Activated T-helper 17 cell treated with anti-CD3 and anti-CD28 coated beads, Interleukin-2, amount 50 U/mL, for 72 hours (primary cell): ENCODE measurements at regions not wholly inside any gene's neighbourhood (a gene's known extent, or its start where the extent isn't known, plus 50 kb on each side); places are given as distances from the start of the nearest gene placed in this dataset.
"Not testable (repeated sequence)": the region's sequence is repeated elsewhere in the genome, so short reads cannot be mapped to it uniquely, and the experiment has no call there.

Experiments
- ATAC-seq: fragments of 150-1000 bp; cut with Tn5 transposase; replicated peaks from 2 replicates; pipeline ENCODE4 v1.10.0; 2021; ENCODE audit warnings: mild to moderate bottlenecking, moderate library complexity
- H3K27ac Mint-ChIP-seq: one replicate; pipeline ENCODE4 v1.8.0; 2022; ENCODE audit warnings: mixed read lengths
- H3K27me3 Mint-ChIP-seq: one replicate; pipeline ENCODE4 v1.8.0; 2022; ENCODE audit warnings: mixed read lengths
- H3K36me3 Mint-ChIP-seq: one replicate; pipeline ENCODE4 v1.8.0; 2022; ENCODE audit warnings: low read depth, mild to moderate bottlenecking, mixed read lengths
- H3K4me1 Mint-ChIP-seq: one replicate; pipeline ENCODE4 v1.8.0; 2022; ENCODE audit warnings: mixed read lengths
- H3K4me3 Mint-ChIP-seq: one replicate; pipeline ENCODE4 v1.8.0; 2022; ENCODE audit warnings: mild to moderate bottlenecking, mixed read lengths
- H3K9me3 Mint-ChIP-seq: one replicate; pipeline ENCODE4 v1.8.0; 2022; ENCODE audit warnings: mixed read lengths

- H3K4me1 Mint-ChIP-seq = no peaks in the 10 kb centered on the region
- peaks cover 23% of the 10 kb centered on the region for H3K9me3 Mint-ChIP-seq
- H3K27ac Mint-ChIP-seq = no peak overlapping the region
Observed at GRCh38 chr11:23893126-23893525, 603.7 kb upstream of the LUZP2 start.

DNA sequence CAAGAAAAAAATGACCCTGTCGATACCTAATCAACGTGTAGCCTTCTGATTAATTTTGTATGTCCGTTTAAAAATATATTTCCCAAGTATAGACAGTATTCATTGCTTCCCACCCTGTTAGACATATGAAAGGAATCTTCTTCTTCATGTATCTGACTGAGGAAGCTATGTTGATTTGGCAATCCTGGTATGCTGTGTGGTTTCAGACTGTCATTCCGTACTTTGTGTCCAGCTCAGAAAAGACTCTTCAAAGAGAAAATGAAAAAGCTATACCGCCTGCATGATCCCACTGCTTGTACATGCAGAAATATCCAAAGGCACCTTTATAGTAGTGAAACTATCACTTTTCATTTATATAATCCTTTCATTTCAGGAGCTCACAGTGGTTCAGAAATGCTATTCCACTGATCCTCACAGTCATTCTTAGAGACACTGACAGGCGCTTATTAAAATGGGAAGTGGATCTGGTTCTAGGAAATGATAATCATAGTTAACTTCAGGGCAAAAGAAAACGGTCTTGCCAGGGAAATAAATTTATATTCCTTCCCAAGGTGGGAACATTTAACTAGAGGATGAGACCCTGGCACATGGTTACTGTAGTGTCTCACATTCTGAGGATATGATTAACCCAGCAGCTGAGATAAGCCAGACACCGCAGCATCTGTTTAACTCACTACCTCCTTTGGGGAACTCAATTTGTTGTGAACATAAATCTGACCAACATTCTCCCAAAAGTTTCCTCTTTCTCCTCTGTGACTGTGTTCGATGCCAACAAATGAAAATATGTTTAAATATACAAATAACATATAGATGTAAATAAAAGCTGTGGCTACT lies 599.2 kb upstream of the LUZP2 start:
- Mint-ChIP-seq H3K36me3 (no peaks in the 10 kb centered on the region), H3K9me3 (peaks cover 11% of the 10 kb centered on the region), H3K27ac (no peak overlapping the region), H3K4me3 (no peak overlapping the region), H3K27me3 (no peaks in the 10 kb centered on the region), H3K4me1 (no peaks in the 10 kb centered on the region)
- ATAC-seq = no peak

More at GRCh38 chr11:23893126-23893525, 603.7 kb upstream of the LUZP2 start:
- Mint-ChIP-seq H3K27me3 (no peaks in the 10 kb centered on the region), H3K4me3 (no peak overlapping the region), H3K36me3 (no peaks in the 10 kb centered on the region)
- no peak for ATAC-seq

GRCh38 chr11:23903044-23903704 lies 593.7 kb upstream of the LUZP2 start:
- peaks cover 10% of the 10 kb centered on the region for H3K9me3 Mint-ChIP-seq
- H3K36me3 Mint-ChIP-seq = no peaks in the 10 kb centered on the region
- H3K4me3 Mint-ChIP-seq = no peak overlapping the region
- no peaks in the 10 kb centered on the region for H3K4me1 Mint-ChIP-seq
- no peaks in the 10 kb centered on the region for H3K27me3 Mint-ChIP-seq
- ATAC-seq = no peak
- H3K27ac Mint-ChIP-seq = no peak overlapping the region

- Mint-ChIP-seq H3K27me3 (no peaks in the 10 kb centered on the region), H3K9me3 (peaks cover 18% of the 10 kb centered on the region), H3K4me3 (no peak overlapping the region), H3K27ac (no peak overlapping the region), H3K36me3 (no peaks in the 10 kb centered on the region), H3K4me1 (no peaks in the 10 kb centered on the region)
- ATAC-seq = no peak
Observed at GRCh38 chr11:23919455-23919854, 577.4 kb upstream of the LUZP2 start.

GRCh38 chr11:23923357-23923756 lies 573.5 kb upstream of the LUZP2 start:
- Mint-ChIP-seq H3K4me3 (no peak overlapping the region), H3K4me1 (no peaks in the 10 kb centered on the region), H3K36me3 (no peaks in the 10 kb centered on the region), H3K27ac (no peak overlapping the region), H3K27me3 (no peaks in the 10 kb centered on the region), H3K9me3 (peaks cover 13% of the 10 kb centered on the region)
- ATAC-seq = no peak

GRCh38 chr11:23924226-23924625 lies 572.6 kb upstream of the LUZP2 start:
- no peak overlapping the region for H3K4me3 Mint-ChIP-seq
- no peak for ATAC-seq
- H3K36me3 Mint-ChIP-seq = no peaks in the 10 kb centered on the region
- no peak overlapping the region for H3K27ac Mint-ChIP-seq
- no peaks in the 10 kb centered on the region for H3K4me1 Mint-ChIP-seq
- no peaks in the 10 kb centered on the region for H3K27me3 Mint-ChIP-seq
- peaks cover 13% of the 10 kb centered on the region for H3K9me3 Mint-ChIP-seq

- Mint-ChIP-seq H3K4me1 (no peaks in the 10 kb centered on the region), H3K27ac (no peak overlapping the region), H3K9me3 (peaks cover 8% of the 10 kb centered on the region), H3K36me3 (no peaks in the 10 kb centered on the region), H3K27me3 (no peaks in the 10 kb centered on the region), H3K4me3 (no peak overlapping the region)
- no peak for ATAC-seq
Observed at GRCh38 chr11:23931443-23931842, 565.4 kb upstream of the LUZP2 start.

- Mint-ChIP-seq H3K27ac (no peak overlapping the region), H3K36me3 (no peaks in the 10 kb centered on the region)
- no peak for ATAC-seq
Observed at GRCh38 chr11:23932485-23932898, 564.4 kb upstream of the LUZP2 start.

DNA sequence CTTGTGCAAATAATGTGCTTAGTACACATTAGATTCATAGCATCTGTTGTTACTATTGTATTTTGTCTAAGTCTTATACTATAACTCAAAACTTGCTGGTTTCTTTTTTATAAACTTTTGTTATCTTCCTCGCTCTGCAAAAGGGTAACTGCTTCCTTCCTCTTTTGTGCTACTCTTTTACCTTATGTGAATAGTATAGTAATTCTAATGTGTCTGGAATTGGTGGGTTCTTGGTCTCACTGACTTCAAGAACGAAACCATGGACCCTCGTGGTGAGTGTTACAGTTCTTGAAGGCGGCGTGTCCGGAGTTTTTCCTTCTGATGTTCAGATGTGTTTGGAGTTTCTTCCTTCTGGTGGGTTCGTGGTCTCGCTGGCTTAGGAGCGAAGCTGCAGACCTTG lies 563.1 kb upstream of the LUZP2 start:
- H3K27me3 Mint-ChIP-seq = no peaks in the 10 kb centered on the region
- no peak overlapping the region for H3K4me3 Mint-ChIP-seq
- H3K36me3 Mint-ChIP-seq = no peaks in the 10 kb centered on the region
- no peak for ATAC-seq
- peaks cover 8% of the 10 kb centered on the region for H3K9me3 Mint-ChIP-seq
- no peaks in the 10 kb centered on the region for H3K4me1 Mint-ChIP-seq
- H3K27ac Mint-ChIP-seq = no peak overlapping the region

More at GRCh38 chr11:23932485-23932898, 564.4 kb upstream of the LUZP2 start:
- Mint-ChIP-seq H3K27me3 (no peaks in the 10 kb centered on the region), H3K4me3 (no peak overlapping the region), H3K4me1 (no peaks in the 10 kb centered on the region), H3K9me3 (peaks cover 8% of the 10 kb centered on the region)

GRCh38 chr11:23934671-23935270 lies 562.1 kb upstream of the LUZP2 start:
- not testable (repeated sequence) for H3K36me3 Mint-ChIP-seq, ATAC-seq, H3K27me3 Mint-ChIP-seq, H3K4me3 Mint-ChIP-seq, H3K27ac Mint-ChIP-seq, H3K9me3 Mint-ChIP-seq, H3K4me1 Mint-ChIP-seq

DNA sequence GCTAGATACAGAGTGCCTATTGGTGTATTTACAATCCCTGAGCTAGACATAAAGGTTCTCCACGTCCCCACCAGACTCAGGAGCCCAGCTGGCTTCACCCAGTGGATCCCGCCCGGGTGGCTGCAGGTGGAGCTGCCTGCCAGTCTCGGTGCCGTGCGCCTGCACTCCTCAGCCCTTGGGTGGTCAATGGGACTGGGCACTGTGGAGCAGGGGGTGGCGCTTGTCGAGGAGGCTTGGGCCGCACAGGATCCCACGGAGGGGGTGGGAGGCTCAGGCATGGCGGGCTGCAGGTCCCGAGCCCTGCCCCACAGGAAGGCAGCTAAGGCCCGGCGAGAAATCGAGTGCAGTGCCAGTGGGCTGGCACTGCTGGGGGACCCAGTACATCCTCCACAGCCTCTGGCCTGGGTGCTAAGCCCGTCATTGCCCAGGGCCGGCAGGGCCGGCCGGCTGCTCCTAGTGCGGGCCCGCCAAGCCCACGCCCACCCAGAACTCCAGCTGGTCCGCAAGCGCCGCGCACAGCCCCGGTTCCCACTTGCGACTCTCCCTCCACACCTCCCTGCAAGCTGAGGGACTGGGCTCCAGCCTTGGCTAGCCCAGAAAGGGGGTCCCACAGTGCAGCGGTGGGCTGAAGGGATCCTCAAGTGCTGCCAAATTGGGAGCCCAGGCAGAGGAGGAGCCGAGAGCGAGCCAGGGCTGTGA lies 554.6 kb upstream of the LUZP2 start:
- not testable (repeated sequence) for H3K27ac Mint-ChIP-seq, H3K9me3 Mint-ChIP-seq, H3K4me1 Mint-ChIP-seq, ATAC-seq, H3K36me3 Mint-ChIP-seq, H3K4me3 Mint-ChIP-seq, H3K27me3 Mint-ChIP-seq

- no peak for ATAC-seq
- Mint-ChIP-seq H3K4me3 (no peak overlapping the region), H3K9me3 (peaks cover 3% of the 10 kb centered on the region), H3K27me3 (no peaks in the 10 kb centered on the region), H3K27ac (no peak overlapping the region), H3K36me3 (no peaks in the 10 kb centered on the region), H3K4me1 (no peaks in the 10 kb centered on the region)
Observed at GRCh38 chr11:23944923-23945322, 551.9 kb upstream of the LUZP2 start.

- Mint-ChIP-seq H3K36me3 (no peaks in the 10 kb centered on the region), H3K4me3 (no peak overlapping the region), H3K27me3 (no peaks in the 10 kb centered on the region), H3K9me3 (peaks cover 3% of the 10 kb centered on the region), H3K27ac (no peak overlapping the region), H3K4me1 (no peaks in the 10 kb centered on the region)
- no peak for ATAC-seq
Observed at GRCh38 chr11:23947883-23948282, 549.0 kb upstream of the LUZP2 start.

GRCh38 chr11:23948851-23949250 lies 548.0 kb upstream of the LUZP2 start:
- no peak for ATAC-seq
- H3K27ac Mint-ChIP-seq = no peak overlapping the region

More at GRCh38 chr11:23948851-23949250, 548.0 kb upstream of the LUZP2 start:
- no peaks in the 10 kb centered on the region for H3K36me3 Mint-ChIP-seq
- peaks cover 3% of the 10 kb centered on the region for H3K9me3 Mint-ChIP-seq
- H3K4me3 Mint-ChIP-seq = no peak overlapping the region
- no peaks in the 10 kb centered on the region for H3K4me1 Mint-ChIP-seq
- H3K27me3 Mint-ChIP-seq = no peaks in the 10 kb centered on the region
